ENCODE measurements at regions not wholly inside any gene's neighbourhood (a gene's known extent, or its start where the extent isn't known, plus 50 kb on each side); places are given as distances from the start of the nearest gene placed in this dataset.

GRCh38 chr6:63395381-63395780, 75.6 kb upstream of the LGSN start:
- Mint-ChIP-seq H3K9me3 (peaks cover 0 to 6% of the 10 kb centered on the region in 2 experiments; a peak in 1 of 5 replicates), H3K27ac (no peak overlapping the region), H3K4me1 (no peaks in the 10 kb centered on the region), H3K36me3 (ENCODE audit: insufficient read depth in 1 of 3, low read depth in 3 of 3) (no peaks in the 10 kb centered on the region; a peak in 1 of 7 replicates), H3K27me3 (ENCODE audit: low read depth) (no peaks in the 10 kb centered on the region; the same call in 1 of the 2 replicates), H3K4me3 (no peak overlapping the region)
- H4K5ac ChIP-seq (ENCODE audit: insufficient read length, low read depth, low read length): no peak overlapping the region
- H4K20me1 ChIP-seq (ENCODE audit: control insufficient read depth, insufficient read depth, insufficient read length): no peaks in the 10 kb centered on the region
- H2BK12ac ChIP-seq (ENCODE audit: insufficient read length, low read depth, low read length): no peak overlapping the region
- H4K91ac ChIP-seq (ENCODE audit: insufficient read length, low read depth, low read length): no peak overlapping the region
- H3K4ac ChIP-seq (ENCODE audit: low read depth, low read length): no peak overlapping the region
- no peak overlapping the region for H2AFZ ChIP-seq (ENCODE audit: low read length)
- no peak overlapping the region for H3T11ph ChIP-seq (ENCODE audit: low read length)
- no peak for TF ChIP-seq CTCF (conservative IDR thresholded peaks at IDR 0.05)
- no peaks in the 10 kb centered on the region for H3K27me3 ChIP-seq (ENCODE audit: insufficient read depth, low read length)
- no peak overlapping the region for H2AK5ac ChIP-seq (ENCODE audit: insufficient read length, low read length)
- H3K9ac ChIP-seq (ENCODE audit: extremely low read depth, insufficient read length, low read length): no peak overlapping the region
- no peak for DNase-seq
- H3K14ac ChIP-seq (ENCODE audit: insufficient read depth, low read length): no peak overlapping the region
- no peaks in the 10 kb centered on the region for H3K9me3 ChIP-seq (ENCODE audit: control insufficient read depth, low read depth, low read length)
- H3K27ac ChIP-seq (ENCODE audit: insufficient read length, low read depth, low read length): no peak overlapping the region
- H3K79me2 ChIP-seq (ENCODE audit: insufficient read depth, low read length): no peaks in the 10 kb centered on the region
- H3K4me1 ChIP-seq (ENCODE audit: insufficient read depth, low read length): no peaks in the 10 kb centered on the region
- H2BK5ac ChIP-seq (ENCODE audit: insufficient read length, low read length): no peak overlapping the region
- H3K23ac ChIP-seq (ENCODE audit: insufficient read length, low read depth, low read length): no peak overlapping the region
- H2BK20ac ChIP-seq (ENCODE audit: low read depth, low read length, poor library complexity, severe bottlenecking): no peak overlapping the region
- no CpG with 5 or more reads among the region's 3 CpGs for WGBS (ENCODE audit: extremely low coverage, insufficient read length, low lambda C conversion rate)
- no peak overlapping the region for H3K18ac ChIP-seq (ENCODE audit: insufficient read length, low read depth, low read length)
- H2BK120ac ChIP-seq (ENCODE audit: low read depth, low read length, poor library complexity, severe bottlenecking): no peak overlapping the region
- H3K79me1 ChIP-seq (ENCODE audit: insufficient read depth, low read depth, low read length, poor library complexity, severe bottlenecking): no peaks in the 10 kb centered on the region
- no peak overlapping the region for H3K4me2 ChIP-seq (ENCODE audit: insufficient read depth, insufficient read length, low read length)
- no peak overlapping the region for H3K56ac ChIP-seq (ENCODE audit: insufficient read length, low read depth, low read length)
- H2BK15ac ChIP-seq (ENCODE audit: low read depth, low read length): no peak overlapping the region
- H3K23me2 ChIP-seq (ENCODE audit: insufficient read length, low read depth, low read length, poor library complexity, severe bottlenecking): no peaks in the 10 kb centered on the region
- no peak overlapping the region for H4K8ac ChIP-seq (replicated peaks; ENCODE audit: insufficient read length, low read depth, low read length)

All from H9 (cell line).